Ishikawa (cell line): ENCODE measurements at regions not wholly inside any gene's neighbourhood (a gene's known extent, or its start where the extent isn't known, plus 50 kb on each side); places are given as distances from the start of the nearest gene placed in this dataset.

Source experiments
- CEBPB ChIP-seq: IDR thresholded peaks from 2 replicates; pipeline ENCODE4 v1.6.1; 2012
- CREB1 ChIP-seq: IDR thresholded peaks from 2 replicates; pipeline ENCODE4 v1.6.1; 2012; ENCODE audit warnings: low read depth
- EGR1 ChIP-seq: IDR thresholded peaks from 2 replicates; pipeline ENCODE4 v1.6.1; 2012
- EP300 ChIP-seq: IDR thresholded peaks from 2 replicates; pipeline ENCODE4 v1.6.1; 2012; ENCODE audit warnings: borderline replicate concordance
- FOXM1 ChIP-seq: IDR thresholded peaks from 2 replicates; pipeline ENCODE4 v1.6.1; 2012; ENCODE audit warnings: low read depth, borderline replicate concordance
- MAX ChIP-seq: IDR thresholded peaks from 2 replicates; pipeline ENCODE4 v1.6.1; 2012
- NFIC ChIP-seq: IDR thresholded peaks from 2 replicates; pipeline ENCODE4 v1.6.1; 2012
- RAD21 ChIP-seq: IDR thresholded peaks from 2 replicates; pipeline ENCODE4 v1.6.1; 2012; ENCODE audit warnings: low read depth
- REST ChIP-seq: IDR thresholded peaks from 2 replicates; pipeline ENCODE4 v1.6.1; 2012; ENCODE audit warnings: low read depth, mild to moderate bottlenecking
- TAF1 ChIP-seq: IDR thresholded peaks from 2 replicates; pipeline ENCODE4 v1.6.1; 2012; ENCODE audit warnings: low read depth, mild to moderate bottlenecking
- TCF12 ChIP-seq: IDR thresholded peaks from 2 replicates; pipeline ENCODE4 v1.6.1; 2012; ENCODE audit warnings: low read depth
- TEAD4 ChIP-seq: IDR thresholded peaks from 2 replicates; pipeline ENCODE4 v1.6.1; 2012
- USF1 ChIP-seq: IDR thresholded peaks from 2 replicates; pipeline ENCODE4 v1.6.1; 2012
- YY1 ChIP-seq: IDR thresholded peaks from 2 replicates; pipeline ENCODE4 v1.6.1; 2012; ENCODE audit warnings: low read depth
- ZBTB7A ChIP-seq: IDR thresholded peaks from 2 replicates; pipeline ENCODE4 v1.6.1; 2012; ENCODE audit warnings: low read depth

- TF ChIP-seq TCF12 (no peak), TAF1 (no peak), USF1 (no peak), CEBPB (no peak), TEAD4 (no peak), EGR1 (no peak), EP300 (no peak), FOXM1 (no peak), ZBTB7A (no peak), MAX (no peak), YY1 (no peak), NFIC (no peak), RAD21 (no peak), CREB1 (no peak), REST (no peak)
These were observed 237.9 kb upstream of the FERMT1 start for GRCh38 chr20:6360766-6361165.

- TF ChIP-seq NFIC, result no peak
- TF ChIP-seq EGR1, result no peak
- TF ChIP-seq TCF12, result no peak
- no peak for TF ChIP-seq TAF1
- TF ChIP-seq TEAD4, result no peak
- TF ChIP-seq RAD21, result no peak
- no peak for TF ChIP-seq USF1
- no peak for TF ChIP-seq MAX
- no peak for TF ChIP-seq YY1
- TF ChIP-seq EP300, result no peak
- TF ChIP-seq CREB1, result no peak
- no peak for TF ChIP-seq ZBTB7A
- no peak for TF ChIP-seq REST
- TF ChIP-seq FOXM1, result no peak
- no peak for TF ChIP-seq CEBPB
These were observed 233.1 kb upstream of the FERMT1 start for GRCh38 chr20:6355754-6356451.

GRCh38 chr20:6348908-6349307 is 226.1 kb upstream of the FERMT1 start:
- TF ChIP-seq TAF1 (no peak), CREB1 (no peak), EP300 (no peak), EGR1 (no peak), MAX (no peak), FOXM1 (no peak), USF1 (no peak), ZBTB7A (no peak), TCF12 (no peak), CEBPB (no peak), REST (no peak), NFIC (no peak), YY1 (no peak), TEAD4 (no peak), RAD21 (no peak)

GRCh38 chr20:6347916-6348315 is 225.1 kb upstream of the FERMT1 start:
- TF ChIP-seq EP300 (no peak), CREB1 (no peak), EGR1 (no peak), RAD21 (no peak), USF1 (no peak), REST (no peak), FOXM1 (no peak), MAX (no peak), YY1 (no peak), TAF1 (no peak), NFIC (no peak), TCF12 (no peak), TEAD4 (no peak), ZBTB7A (no peak), CEBPB (no peak)
